ENCODE measurements at regions not wholly inside any gene's neighbourhood (a gene's known extent, or its start where the extent isn't known, plus 50 kb on each side); places are given as distances from the start of the nearest gene placed in this dataset.

GRCh38 chr2:117351396-117351795, 463.1 kb upstream of the DDX18 start:
- Histone ChIP-seq H3K4me1 (ENCODE audit: insufficient read depth, low read length, severe bottlenecking) (no peaks in the 10 kb centered on the region), H3K4me2 (ENCODE audit: low read length) (no peak overlapping the region), H3K9me2 (ENCODE audit: low read depth, low read length) (no peaks in the 10 kb centered on the region), H2AFZ (ENCODE audit: low read length) (no peak overlapping the region), H3K27ac (ENCODE audit: low read depth, low read length, poor library complexity, severe bottlenecking) (no peak overlapping the region), H3K27me3 (ENCODE audit: insufficient read depth, low read length) (no peaks in the 10 kb centered on the region), H4K20me1 (ENCODE audit: insufficient read depth, low read length) (no peaks in the 10 kb centered on the region), H3K79me2 (ENCODE audit: insufficient read depth, low read length) (no peaks in the 10 kb centered on the region), H3F3A (ENCODE audit: insufficient read depth, low read length) (no peaks in the 10 kb centered on the region), H3K4me3 (ENCODE audit: low read depth, low read length, poor library complexity, severe bottlenecking) (no peak overlapping the region), H3K9me3 (ENCODE audit: low read length) (no peaks in the 10 kb centered on the region), H3K9ac (ENCODE audit: low read length) (no peak overlapping the region), H3K36me3 (ENCODE audit: insufficient read depth, low read length) (no peaks in the 10 kb centered on the region)
- TF ChIP-seq CTCF (IDR thresholded peaks at IDR 0.05; ENCODE audit: low read length): no peak
- no peak for TF ChIP-seq EZH2 (IDR thresholded peaks at IDR 0.05; ENCODE audit: borderline replicate concordance, low read length)

GRCh38 chr2:117359266-117359914, 455.1 kb upstream of the DDX18 start:
- no peak overlapping the region for H3K4me2 ChIP-seq (ENCODE audit: low read length)

DNA sequence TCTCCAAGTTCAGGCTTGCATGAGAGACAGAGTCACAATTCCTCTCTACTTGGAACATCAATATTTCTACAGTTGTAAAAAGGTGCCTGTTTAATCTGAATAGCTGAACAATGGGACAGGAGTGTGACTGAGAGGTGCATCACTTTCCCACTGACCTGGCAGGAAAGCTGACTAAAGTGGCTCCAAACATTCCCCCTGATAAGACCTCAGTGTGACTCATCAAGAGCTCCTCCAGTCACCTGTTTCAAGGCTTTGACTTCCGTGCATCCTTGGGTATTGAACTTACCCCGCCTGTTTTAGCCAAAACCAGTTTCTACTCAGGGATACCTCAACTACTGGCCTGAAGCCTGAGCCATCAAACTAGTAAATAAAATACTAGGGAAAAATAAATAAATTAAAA, 453.9 kb upstream of the DDX18 start:
- Histone ChIP-seq H3K4me3 (ENCODE audit: low read depth, low read length, poor library complexity, severe bottlenecking) (no peak overlapping the region), H3K9me2 (ENCODE audit: low read depth, low read length) (no peaks in the 10 kb centered on the region), H3K36me3 (ENCODE audit: insufficient read depth, low read length) (no peaks in the 10 kb centered on the region), H3K4me2 (ENCODE audit: low read length) (no peak overlapping the region), H3K79me2 (ENCODE audit: insufficient read depth, low read length) (no peaks in the 10 kb centered on the region), H2AFZ (ENCODE audit: low read length) (no peak overlapping the region), H3K9me3 (ENCODE audit: low read length) (no peaks in the 10 kb centered on the region), H3K9ac (ENCODE audit: low read length) (no peak overlapping the region), H3K27me3 (ENCODE audit: insufficient read depth, low read length) (no peaks in the 10 kb centered on the region), H3F3A (ENCODE audit: insufficient read depth, low read length) (no peaks in the 10 kb centered on the region), H3K4me1 (ENCODE audit: insufficient read depth, low read length, severe bottlenecking) (no peaks in the 10 kb centered on the region), H4K20me1 (ENCODE audit: insufficient read depth, low read length) (no peaks in the 10 kb centered on the region), H3K27ac (ENCODE audit: low read depth, low read length, poor library complexity, severe bottlenecking) (no peak overlapping the region)
- TF ChIP-seq EZH2 (IDR thresholded peaks at IDR 0.05; ENCODE audit: borderline replicate concordance, low read length): no peak
- no peak for TF ChIP-seq CTCF (IDR thresholded peaks at IDR 0.05; ENCODE audit: low read length)

More at GRCh38 chr2:117359266-117359914, 455.1 kb upstream of the DDX18 start:
- Histone ChIP-seq H3K9ac (ENCODE audit: low read length) (no peak overlapping the region), H3K9me2 (ENCODE audit: low read depth, low read length) (no peaks in the 10 kb centered on the region), H3K4me1 (ENCODE audit: insufficient read depth, low read length, severe bottlenecking) (no peaks in the 10 kb centered on the region), H3F3A (ENCODE audit: insufficient read depth, low read length) (no peaks in the 10 kb centered on the region), H3K27ac (ENCODE audit: low read depth, low read length, poor library complexity, severe bottlenecking) (no peak overlapping the region), H2AFZ (ENCODE audit: low read length) (no peak overlapping the region), H3K36me3 (ENCODE audit: insufficient read depth, low read length) (no peaks in the 10 kb centered on the region), H3K27me3 (ENCODE audit: insufficient read depth, low read length) (no peaks in the 10 kb centered on the region), H3K9me3 (ENCODE audit: low read length) (no peaks in the 10 kb centered on the region), H3K79me2 (ENCODE audit: insufficient read depth, low read length) (no peaks in the 10 kb centered on the region), H4K20me1 (ENCODE audit: insufficient read depth, low read length) (no peaks in the 10 kb centered on the region), H3K4me3 (ENCODE audit: low read depth, low read length, poor library complexity, severe bottlenecking) (no peak overlapping the region)
- TF ChIP-seq CTCF (IDR thresholded peaks at IDR 0.05; ENCODE audit: low read length) (no peak), EZH2 (IDR thresholded peaks at IDR 0.05; ENCODE audit: borderline replicate concordance, low read length) (no peak)
